Panc1 (cell line): ENCODE measurements at regions not wholly inside any gene's neighbourhood (a gene's known extent, or its start where the extent isn't known, plus 50 kb on each side); places are given as distances from the start of the nearest gene placed in this dataset.

ENCODE experiments used
- ATAC-seq: fragments of 200-7000 bp; cut with Tn5 transposase; 2 replicates; pipeline ENCODE4 v1.9.1; 2020; ENCODE audit warnings: mild to moderate bottlenecking, moderate library complexity
- BruUV-seq: library from RNA; stranded (reverse); fragments of 400-500 nt; replicated peaks from 2 replicates; lab custom pipeline; 2021; lab: Mats Ljungman, UMichigan
- CTCF ChIA-PET: fragments of 300-600 bp; sonication (Branson Sonifier 250); formaldehyde crosslinking; loops from one replicate; lab custom pipeline; 2022; ENCODE audit warnings: antibody characterized with exemption; lab: Charles Lee
- POLR2A ChIA-PET: fragments of 300-600 bp; sonication (Branson Sonifier 250); formaldehyde crosslinking; loops from one replicate; lab custom pipeline; 2022; ENCODE audit warnings: antibody characterized with exemption; lab: Charles Lee
- DNase-seq: peaks from one replicate; pipeline ENCODE4 v3.0.0-alpha.2; 2010; ENCODE audit warnings: low read depth, low spot score
- H3K27ac ChIP-seq: 2 replicates; pipeline ENCODE4 v1.5.1; 2011; ENCODE audit warnings: mild to moderate bottlenecking, low read length, inconsistent platforms
- H3K27me3 ChIP-seq: fragments of 200-500 bp; sonication (Bioruptor generic); 2 replicates; pipeline ENCODE4 v1.6.0; 2014; ENCODE audit warnings: low read length, inconsistent platforms; ENCODE audit not compliant: control insufficient read depth, insufficient read depth
- H3K36me3 ChIP-seq: fragments of 200-500 bp; sonication (Bioruptor generic); 2 replicates; pipeline ENCODE4 v1.5.1; 2014; ENCODE audit warnings: inconsistent platforms, mild to moderate bottlenecking, low read length, moderate library complexity; ENCODE audit not compliant: control insufficient read depth, insufficient read depth
- H3K4me1 ChIP-seq: 2 replicates; pipeline ENCODE4 v1.5.1; 2011; ENCODE audit warnings: inconsistent platforms, mild to moderate bottlenecking, low read length, moderate library complexity; ENCODE audit not compliant: control insufficient read depth, insufficient read depth
- H3K4me3 ChIP-seq, 2 experiments: 2 replicates each; pipeline ENCODE4 v1.5.1; 2011 to 2012; ENCODE audit warnings: low read depth in 2 of 2, low read length in 2 of 2, mild to moderate bottlenecking in 2 of 2, inconsistent platforms in 1 of 2, moderate library complexity in 1 of 2
- H3K9me3 ChIP-seq: fragments of 200-500 bp; sonication (Bioruptor generic); 2 replicates; pipeline ENCODE4 v1.5.1; 2014; ENCODE audit warnings: low read depth, mild to moderate bottlenecking, inconsistent platforms, low read length, moderate library complexity; ENCODE audit not compliant: control insufficient read depth, insufficient read depth
- POLR2AphosphoS5 ChIP-seq: IDR thresholded peaks from 2 replicates; pipeline ENCODE4 v1.6.1; 2012; ENCODE audit warnings: mild to moderate bottlenecking, low read depth, low read length, moderate library complexity
- SIN3A ChIP-seq: IDR thresholded peaks from 2 replicates; pipeline ENCODE4 v1.6.1; 2012; ENCODE audit warnings: low read depth, mild to moderate bottlenecking, low read length, moderate library complexity, borderline replicate concordance; ENCODE audit not compliant: insufficient read depth
- TCF7L2 ChIP-seq: IDR thresholded peaks from 2 replicates; pipeline ENCODE4 v1.6.1; 2011; ENCODE audit warnings: mild to moderate bottlenecking, low read depth, low read length, inconsistent platforms
- in situ Hi-C: cut with HindIII; loops from 2 replicates; pipeline ENCODE4 v1.10.0; 2016; ENCODE audit warnings: low sequenced_read_pairs, low pct_unique_long_range_greater_than_20kb
- intact Hi-C: fragments of 100-400 bp; cut with micrococcal nuclease; formaldehyde crosslinking; loops from one replicate; pipeline ENCODE4 v1.10.0; 2022; ENCODE audit not compliant: unreplicated experiment
- TF ChIP-seq, protein P1 (sequence below): fragments of 450-650 bp; IDR thresholded peaks from 2 replicates; pipeline ENCODE4 v1.5.1; 2017; ENCODE audit warnings: mild to moderate bottlenecking
- TF ChIP-seq, protein P2 (sequence below), 2 experiments: IDR thresholded peaks; 2 replicates each; pipeline ENCODE4 v1.6.1; 2011 to 2012; ENCODE audit warnings: low read depth in 2 of 2, control low read depth in 1 of 2, low read length in 1 of 2, mild to moderate bottlenecking in 1 of 2, moderate library complexity in 1 of 2; ENCODE audit not compliant: insufficient read depth in 1 of 2

DNA sequence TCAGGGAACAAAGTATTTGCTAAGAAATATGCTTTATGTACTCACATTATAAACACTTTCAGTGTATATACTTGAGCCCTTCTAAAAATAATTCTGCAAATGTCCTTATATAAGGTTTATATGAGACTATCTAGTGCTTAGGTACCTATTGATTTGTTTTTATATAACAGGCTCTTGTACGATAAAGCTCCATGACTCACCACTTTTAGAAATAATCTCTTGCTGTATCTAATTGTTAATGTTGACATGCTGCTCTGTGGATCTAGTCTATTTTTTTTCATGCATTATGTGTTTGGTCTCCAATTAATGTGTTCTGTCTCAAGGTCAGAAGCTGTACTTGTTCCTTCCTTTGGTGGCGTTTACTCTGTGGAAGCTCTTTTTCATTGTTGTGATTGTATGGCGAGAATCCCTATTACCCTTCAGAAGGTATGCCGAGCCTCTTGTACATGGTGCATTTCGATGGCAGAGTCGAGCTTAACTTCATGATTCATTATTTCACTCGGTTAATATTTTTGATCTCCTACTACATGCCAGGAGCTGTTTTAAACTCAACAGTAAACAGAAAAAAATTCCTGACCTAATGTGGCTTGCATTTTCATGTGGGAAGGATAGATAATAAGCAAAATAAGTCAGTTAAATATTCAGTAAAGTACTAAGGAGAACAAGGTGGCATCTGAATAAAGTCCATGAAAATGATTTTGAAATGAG is 361.6 kb downstream of the COG6 start:
- no peak for TF ChIP-seq TCF7L2
- no peak for TF ChIP-seq POLR2AphosphoS5
- TF ChIP-seq, protein P1, sequence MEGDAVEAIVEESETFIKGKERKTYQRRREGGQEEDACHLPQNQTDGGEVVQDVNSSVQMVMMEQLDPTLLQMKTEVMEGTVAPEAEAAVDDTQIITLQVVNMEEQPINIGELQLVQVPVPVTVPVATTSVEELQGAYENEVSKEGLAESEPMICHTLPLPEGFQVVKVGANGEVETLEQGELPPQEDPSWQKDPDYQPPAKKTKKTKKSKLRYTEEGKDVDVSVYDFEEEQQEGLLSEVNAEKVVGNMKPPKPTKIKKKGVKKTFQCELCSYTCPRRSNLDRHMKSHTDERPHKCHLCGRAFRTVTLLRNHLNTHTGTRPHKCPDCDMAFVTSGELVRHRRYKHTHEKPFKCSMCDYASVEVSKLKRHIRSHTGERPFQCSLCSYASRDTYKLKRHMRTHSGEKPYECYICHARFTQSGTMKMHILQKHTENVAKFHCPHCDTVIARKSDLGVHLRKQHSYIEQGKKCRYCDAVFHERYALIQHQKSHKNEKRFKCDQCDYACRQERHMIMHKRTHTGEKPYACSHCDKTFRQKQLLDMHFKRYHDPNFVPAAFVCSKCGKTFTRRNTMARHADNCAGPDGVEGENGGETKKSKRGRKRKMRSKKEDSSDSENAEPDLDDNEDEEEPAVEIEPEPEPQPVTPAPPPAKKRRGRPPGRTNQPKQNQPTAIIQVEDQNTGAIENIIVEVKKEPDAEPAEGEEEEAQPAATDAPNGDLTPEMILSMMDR: no peak
- TF ChIP-seq, protein P2, sequence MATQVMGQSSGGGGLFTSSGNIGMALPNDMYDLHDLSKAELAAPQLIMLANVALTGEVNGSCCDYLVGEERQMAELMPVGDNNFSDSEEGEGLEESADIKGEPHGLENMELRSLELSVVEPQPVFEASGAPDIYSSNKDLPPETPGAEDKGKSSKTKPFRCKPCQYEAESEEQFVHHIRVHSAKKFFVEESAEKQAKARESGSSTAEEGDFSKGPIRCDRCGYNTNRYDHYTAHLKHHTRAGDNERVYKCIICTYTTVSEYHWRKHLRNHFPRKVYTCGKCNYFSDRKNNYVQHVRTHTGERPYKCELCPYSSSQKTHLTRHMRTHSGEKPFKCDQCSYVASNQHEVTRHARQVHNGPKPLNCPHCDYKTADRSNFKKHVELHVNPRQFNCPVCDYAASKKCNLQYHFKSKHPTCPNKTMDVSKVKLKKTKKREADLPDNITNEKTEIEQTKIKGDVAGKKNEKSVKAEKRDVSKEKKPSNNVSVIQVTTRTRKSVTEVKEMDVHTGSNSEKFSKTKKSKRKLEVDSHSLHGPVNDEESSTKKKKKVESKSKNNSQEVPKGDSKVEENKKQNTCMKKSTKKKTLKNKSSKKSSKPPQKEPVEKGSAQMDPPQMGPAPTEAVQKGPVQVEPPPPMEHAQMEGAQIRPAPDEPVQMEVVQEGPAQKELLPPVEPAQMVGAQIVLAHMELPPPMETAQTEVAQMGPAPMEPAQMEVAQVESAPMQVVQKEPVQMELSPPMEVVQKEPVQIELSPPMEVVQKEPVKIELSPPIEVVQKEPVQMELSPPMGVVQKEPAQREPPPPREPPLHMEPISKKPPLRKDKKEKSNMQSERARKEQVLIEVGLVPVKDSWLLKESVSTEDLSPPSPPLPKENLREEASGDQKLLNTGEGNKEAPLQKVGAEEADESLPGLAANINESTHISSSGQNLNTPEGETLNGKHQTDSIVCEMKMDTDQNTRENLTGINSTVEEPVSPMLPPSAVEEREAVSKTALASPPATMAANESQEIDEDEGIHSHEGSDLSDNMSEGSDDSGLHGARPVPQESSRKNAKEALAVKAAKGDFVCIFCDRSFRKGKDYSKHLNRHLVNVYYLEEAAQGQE (IDR thresholded peaks at IDR 0.05; ENCODE audit: insufficient read depth in 1 of 2, low read depth in 2 of 2, low read length in 1 of 2): no peak
- no peak for TF ChIP-seq SIN3A
- Histone ChIP-seq H3K4me1 (no peaks in the 10 kb centered on the region), H3K27me3 (no peaks in the 10 kb centered on the region), H3K27ac (no peak overlapping the region), H3K9me3 (no peaks in the 10 kb centered on the region), H3K36me3 (no peaks in the 10 kb centered on the region), H3K4me3 (no peak overlapping the region)
- ChIA-PET CTCF (no interaction called here), POLR2A (no interaction called here)
- ATAC-seq (no peak), DNase-seq (no peak)
- no TSS peak for BruUV-seq
- intact Hi-C loops (no loop called here), in situ Hi-C loops (no loop called here)

DNA sequence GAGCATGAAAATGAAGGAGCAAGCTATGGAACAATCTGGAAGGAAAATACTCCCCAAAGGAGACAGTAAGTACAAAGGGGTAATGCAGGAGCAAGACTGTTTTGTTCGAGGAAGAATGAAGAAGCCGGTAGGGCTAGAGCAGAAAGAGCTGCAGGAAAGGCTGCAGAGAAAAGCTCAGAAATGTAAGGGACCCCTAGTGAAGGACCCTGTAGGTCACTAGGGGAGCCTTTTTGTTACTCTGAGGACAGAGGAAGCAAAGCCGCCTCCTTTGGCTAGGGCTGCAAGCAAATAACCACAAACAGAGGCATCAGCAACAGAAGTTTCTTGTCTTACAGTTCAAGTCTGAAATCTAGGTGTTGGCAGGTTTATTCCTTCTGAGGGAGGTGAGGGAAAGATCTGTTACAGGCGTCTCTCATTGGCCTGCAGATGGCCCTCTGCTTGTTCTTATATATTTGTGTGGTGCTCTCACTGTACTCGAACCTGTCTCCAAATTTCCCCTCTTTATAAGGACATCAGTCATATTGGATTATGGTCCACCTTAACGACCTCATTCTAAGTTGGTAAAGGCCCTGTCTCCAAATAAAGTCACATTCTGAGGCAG is 362.3 kb downstream of the COG6 start:
- H3K36me3 ChIP-seq: no peaks in the 10 kb centered on the region
- H3K4me1 ChIP-seq: no peaks in the 10 kb centered on the region
- intact Hi-C loops: no loop called here
- no peak overlapping the region for H3K27ac ChIP-seq
- no peaks in the 10 kb centered on the region for H3K27me3 ChIP-seq
- H3K4me3 ChIP-seq: no peak overlapping the region
- ATAC-seq (no peak), DNase-seq (no peak)
- CTCF ChIA-PET: no interaction called here
- in situ Hi-C loops: no loop called here
- BruUV-seq: no TSS peak
- TF ChIP-seq POLR2AphosphoS5 (no peak), SIN3A (no peak), TCF7L2 (no peak)
- TF ChIP-seq, protein P1: no peak
- TF ChIP-seq, protein P2 (IDR thresholded peaks at IDR 0.05; ENCODE audit: insufficient read depth in 1 of 2, low read depth in 2 of 2, low read length in 1 of 2): no peak
- H3K9me3 ChIP-seq: no peaks in the 10 kb centered on the region
- POLR2A ChIA-PET: no interaction called here
